Neutrophil (primary cell): ENCODE measurements at regions not wholly inside any gene's neighbourhood (a gene's known extent, or its start where the extent isn't known, plus 50 kb on each side); places are given as distances from the start of the nearest gene placed in this dataset.
A peak's percentile ranks its signal among the peaks of the same experiment; 100 is the strongest.

Source experiments
- H3K27ac ChIP-seq: fragments of 200-600 bp; sonication (generic); 2 replicates; pipeline ENCODE4 v1.5.1; 2016; ENCODE audit warnings: mild to moderate bottlenecking, moderate library complexity
- H3K27me3 ChIP-seq: fragments of 200-600 bp; sonication (generic); 2 replicates; pipeline ENCODE4 v1.6.0; 2016; ENCODE audit warnings: mild to moderate bottlenecking
- H3K36me3 ChIP-seq: fragments of 200-600 bp; sonication (generic); 2 replicates; pipeline ENCODE4 v1.5.1; 2017
- H3K4me1 ChIP-seq, 2 experiments: fragments of 200-600 bp in 1 of 2; sonication (generic) in 1 of 2; 1 replicate in 1 of 2; 2 replicates in 1 of 2; pipeline versions ENCODE4 v1.5.1 to v1.6.1; 2013 to 2016; ENCODE audit warnings: low read depth in 1 of 2, low read length in 1 of 2, mild to moderate bottlenecking in 1 of 2, moderate library complexity in 1 of 2; ENCODE audit not compliant: control insufficient read depth in 1 of 2, insufficient read depth in 1 of 2
- H3K4me3 ChIP-seq, 2 experiments: fragments of 200-600 bp in 1 of 2; sonication (generic) in 1 of 2; 1 replicate in 1 of 2; 2 replicates in 1 of 2; pipeline ENCODE4 v1.5.1; 2013 to 2016; ENCODE audit warnings: low read depth in 1 of 2, low read length in 1 of 2, mild to moderate bottlenecking in 1 of 2, moderate library complexity in 1 of 2
- H3K9me3 ChIP-seq: fragments of 200-600 bp; sonication (generic); 2 replicates; pipeline ENCODE4 v1.5.1; 2016
- TF ChIP-seq, protein P1 (sequence below): fragments of 200-600 bp; sonication (generic); IDR thresholded peaks from 2 replicates; pipeline ENCODE4 v1.5.1; 2016; ENCODE audit warnings: antibody characterized with exemption

DNA sequence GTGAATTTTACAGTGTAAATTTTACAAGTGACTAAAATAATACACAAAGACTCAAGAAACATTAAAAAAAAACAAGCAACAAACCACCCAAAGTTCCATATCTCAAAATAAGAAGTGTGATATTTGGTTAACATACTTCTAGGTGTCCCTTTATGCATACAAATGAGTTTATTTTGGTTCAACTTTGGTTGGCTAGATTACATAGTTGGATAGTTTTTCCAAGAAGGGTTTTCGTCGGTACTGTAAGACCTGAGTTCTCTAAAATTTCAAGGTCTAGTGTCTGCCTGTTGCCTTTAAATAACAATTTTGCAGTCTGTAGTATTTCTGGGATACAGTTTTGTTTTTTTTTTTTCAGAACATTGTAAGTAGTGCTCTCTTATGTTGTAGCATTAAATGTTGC, 58.8 kb upstream of the JAK2 start:
- no peak overlapping the region for H3K4me3 ChIP-seq
- no peak overlapping the region for H3K27ac ChIP-seq
- TF ChIP-seq, protein P1, sequence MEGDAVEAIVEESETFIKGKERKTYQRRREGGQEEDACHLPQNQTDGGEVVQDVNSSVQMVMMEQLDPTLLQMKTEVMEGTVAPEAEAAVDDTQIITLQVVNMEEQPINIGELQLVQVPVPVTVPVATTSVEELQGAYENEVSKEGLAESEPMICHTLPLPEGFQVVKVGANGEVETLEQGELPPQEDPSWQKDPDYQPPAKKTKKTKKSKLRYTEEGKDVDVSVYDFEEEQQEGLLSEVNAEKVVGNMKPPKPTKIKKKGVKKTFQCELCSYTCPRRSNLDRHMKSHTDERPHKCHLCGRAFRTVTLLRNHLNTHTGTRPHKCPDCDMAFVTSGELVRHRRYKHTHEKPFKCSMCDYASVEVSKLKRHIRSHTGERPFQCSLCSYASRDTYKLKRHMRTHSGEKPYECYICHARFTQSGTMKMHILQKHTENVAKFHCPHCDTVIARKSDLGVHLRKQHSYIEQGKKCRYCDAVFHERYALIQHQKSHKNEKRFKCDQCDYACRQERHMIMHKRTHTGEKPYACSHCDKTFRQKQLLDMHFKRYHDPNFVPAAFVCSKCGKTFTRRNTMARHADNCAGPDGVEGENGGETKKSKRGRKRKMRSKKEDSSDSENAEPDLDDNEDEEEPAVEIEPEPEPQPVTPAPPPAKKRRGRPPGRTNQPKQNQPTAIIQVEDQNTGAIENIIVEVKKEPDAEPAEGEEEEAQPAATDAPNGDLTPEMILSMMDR = no peak
- no peaks in the 10 kb centered on the region for H3K9me3 ChIP-seq
- H3K4me1 ChIP-seq = peaks cover 13 to 27% of the 10 kb centered on the region in 2 experiments
- H3K36me3 ChIP-seq = no peaks in the 10 kb centered on the region
- no peaks in the 10 kb centered on the region for H3K27me3 ChIP-seq

GRCh38 chr9:4927043-4927471, 58.0 kb upstream of the JAK2 start:
- TF ChIP-seq, protein P1 = no peak
- Histone ChIP-seq H3K27me3 (no peaks in the 10 kb centered on the region), H3K4me3 (no peak overlapping the region), H3K27ac (no peak overlapping the region), H3K4me1 (peaks cover 13 to 27% of the 10 kb centered on the region in 2 experiments), H3K36me3 (no peaks in the 10 kb centered on the region), H3K9me3 (no peaks in the 10 kb centered on the region)

DNA sequence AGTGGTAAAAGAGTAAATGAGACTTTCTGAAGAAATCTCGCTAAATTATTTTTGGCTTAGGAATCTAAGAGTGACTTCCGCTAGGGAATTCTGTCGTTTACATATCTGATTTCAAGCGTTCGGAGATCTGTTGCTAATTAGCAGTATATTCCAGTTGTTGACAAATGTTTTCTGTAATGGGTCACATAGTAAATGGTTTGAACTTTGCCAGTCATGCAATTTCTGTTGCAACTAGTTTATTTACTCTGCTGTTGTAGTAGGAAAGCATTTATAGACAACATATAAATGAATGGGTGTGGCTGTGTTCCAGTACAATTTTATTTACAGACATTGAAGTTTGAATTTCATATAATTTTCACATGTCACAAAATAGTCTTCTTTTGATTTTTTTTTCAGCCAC, 57.4 kb upstream of the JAK2 start:
- no peaks in the 10 kb centered on the region for H3K36me3 ChIP-seq
- no peaks in the 10 kb centered on the region for H3K27me3 ChIP-seq
- H3K4me1 ChIP-seq = peaks cover 12 to 26% of the 10 kb centered on the region in 2 experiments
- H3K9me3 ChIP-seq = no peaks in the 10 kb centered on the region
- H3K27ac ChIP-seq = no peak overlapping the region
- TF ChIP-seq, protein P1 = no peak
- no peak overlapping the region for H3K4me3 ChIP-seq

DNA sequence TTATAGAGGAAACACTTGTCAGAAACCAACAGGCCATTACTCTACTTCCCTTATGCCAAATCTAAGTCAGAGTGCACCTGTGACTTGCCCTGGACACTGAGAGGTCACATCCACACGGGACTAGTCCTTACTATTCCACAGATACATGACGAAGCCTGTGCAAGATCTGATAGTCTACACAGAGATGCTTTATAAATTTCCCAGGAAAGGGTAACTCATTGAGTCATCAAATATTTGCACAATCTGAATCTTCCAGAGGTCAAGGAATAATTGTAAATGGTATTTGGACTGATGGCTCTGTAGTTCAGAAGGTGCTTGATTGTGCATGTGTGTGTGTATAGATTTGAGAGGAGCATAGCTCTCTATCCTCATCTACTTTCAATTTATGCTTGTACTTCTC, 55.2 kb upstream of the JAK2 start:
- TF ChIP-seq, protein P1 = no peak

DNA sequence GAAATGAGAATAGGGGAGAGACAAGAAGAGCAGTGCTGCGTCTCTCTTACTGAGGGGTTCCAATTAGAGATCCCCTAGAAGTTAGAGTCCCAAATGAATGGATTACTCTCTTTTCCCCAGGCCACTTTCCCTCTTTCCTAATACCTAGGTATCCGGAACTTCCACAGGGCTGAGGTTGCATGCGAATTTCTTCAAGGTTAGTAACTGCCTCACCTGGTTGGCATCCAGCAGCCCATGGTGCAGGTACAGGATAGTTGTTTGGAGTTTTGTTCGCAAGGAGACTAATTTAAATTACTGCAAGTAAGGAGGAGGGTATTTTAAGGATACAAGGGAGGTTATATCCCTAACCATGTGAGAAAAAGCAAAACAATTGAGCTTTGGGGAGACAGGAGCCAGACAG, 52.4 kb upstream of the JAK2 start:
- Histone ChIP-seq H3K4me1 (peaks cover 6 to 18% of the 10 kb centered on the region in 2 experiments), H3K36me3 (no peaks in the 10 kb centered on the region), H3K4me3 (no peak overlapping the region), H3K27me3 (no peaks in the 10 kb centered on the region), H3K9me3 (no peaks in the 10 kb centered on the region), H3K27ac (no peak overlapping the region)
- TF ChIP-seq, protein P1 = no peak

More for the DNA sequence above, 55.2 kb upstream of the JAK2 start:
- Histone ChIP-seq H3K4me3 (no peak overlapping the region), H3K27me3 (no peaks in the 10 kb centered on the region), H3K36me3 (no peaks in the 10 kb centered on the region), H3K4me1 (peaks cover 0 to 8% of the 10 kb centered on the region in 2 experiments), H3K27ac (peak overlapping the region; percentile 28), H3K9me3 (no peaks in the 10 kb centered on the region)

GRCh38 chr9:4933177-4933576, 51.9 kb upstream of the JAK2 start:
- TF ChIP-seq, protein P1 = no peak
- Histone ChIP-seq H3K4me3 (no peak overlapping the region), H3K4me1 (peaks cover 11 to 23% of the 10 kb centered on the region in 2 experiments)

More at GRCh38 chr9:4933177-4933576, 51.9 kb upstream of the JAK2 start:
- Histone ChIP-seq H3K36me3 (no peaks in the 10 kb centered on the region), H3K27ac (no peak overlapping the region), H3K9me3 (no peaks in the 10 kb centered on the region), H3K27me3 (no peaks in the 10 kb centered on the region)
